MM.1S (cell line): ENCODE measurements at regions not wholly inside any gene's neighbourhood (a gene's known extent, or its start where the extent isn't known, plus 50 kb on each side); places are given as distances from the start of the nearest gene placed in this dataset.

Source experiments
- EZH2phosphoT487 ChIP-seq: fragments of 300-600 bp; sonication (generic); IDR thresholded peaks from 2 replicates; pipeline ENCODE4 v1.6.1; 2018; ENCODE audit warnings: antibody characterized with exemption, low read length
- TF ChIP-seq, protein P1 (sequence below): fragments of 300-600 bp; sonication (generic); IDR thresholded peaks from 2 replicates; pipeline ENCODE4 v1.5.1; 2016; ENCODE audit warnings: antibody characterized with exemption, low read length, mixed read lengths

DNA sequence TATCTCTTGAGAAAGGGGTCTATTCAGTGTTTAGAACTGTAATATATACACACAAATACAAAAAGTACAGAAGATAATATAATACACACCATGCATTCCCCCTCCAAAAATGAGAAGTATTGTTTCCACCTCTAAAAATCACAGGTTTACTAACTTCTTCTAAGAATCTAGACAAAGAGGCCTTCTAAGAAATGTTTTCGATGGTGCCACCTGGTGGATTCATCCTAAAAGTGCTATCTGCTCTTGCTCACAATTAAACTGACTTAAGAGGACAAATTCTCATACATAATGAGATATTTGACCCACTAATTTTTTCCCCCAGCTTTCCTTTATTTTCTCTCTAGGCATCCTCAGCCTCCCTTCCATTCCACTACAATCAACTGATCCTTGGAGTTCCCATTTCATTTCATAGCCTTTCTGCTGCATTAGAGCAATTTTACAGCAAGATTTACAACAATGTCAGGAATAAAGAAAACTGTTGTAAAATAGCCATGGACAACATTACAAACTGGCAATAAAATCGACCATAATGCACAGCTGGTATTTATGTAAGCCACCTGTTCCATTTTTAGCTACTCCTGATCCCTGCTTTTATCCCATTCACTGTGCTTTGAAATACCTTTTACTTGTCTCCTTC, 124.6 kb downstream of the ARRDC4 start:
- TF ChIP-seq, protein P1, sequence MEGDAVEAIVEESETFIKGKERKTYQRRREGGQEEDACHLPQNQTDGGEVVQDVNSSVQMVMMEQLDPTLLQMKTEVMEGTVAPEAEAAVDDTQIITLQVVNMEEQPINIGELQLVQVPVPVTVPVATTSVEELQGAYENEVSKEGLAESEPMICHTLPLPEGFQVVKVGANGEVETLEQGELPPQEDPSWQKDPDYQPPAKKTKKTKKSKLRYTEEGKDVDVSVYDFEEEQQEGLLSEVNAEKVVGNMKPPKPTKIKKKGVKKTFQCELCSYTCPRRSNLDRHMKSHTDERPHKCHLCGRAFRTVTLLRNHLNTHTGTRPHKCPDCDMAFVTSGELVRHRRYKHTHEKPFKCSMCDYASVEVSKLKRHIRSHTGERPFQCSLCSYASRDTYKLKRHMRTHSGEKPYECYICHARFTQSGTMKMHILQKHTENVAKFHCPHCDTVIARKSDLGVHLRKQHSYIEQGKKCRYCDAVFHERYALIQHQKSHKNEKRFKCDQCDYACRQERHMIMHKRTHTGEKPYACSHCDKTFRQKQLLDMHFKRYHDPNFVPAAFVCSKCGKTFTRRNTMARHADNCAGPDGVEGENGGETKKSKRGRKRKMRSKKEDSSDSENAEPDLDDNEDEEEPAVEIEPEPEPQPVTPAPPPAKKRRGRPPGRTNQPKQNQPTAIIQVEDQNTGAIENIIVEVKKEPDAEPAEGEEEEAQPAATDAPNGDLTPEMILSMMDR: peak; percentile 67
- TF ChIP-seq EZH2phosphoT487: no peak
